GM18507 (cell line): ENCODE measurements at regions not wholly inside any gene's neighbourhood (a gene's known extent, or its start where the extent isn't known, plus 50 kb on each side); places are given as distances from the start of the nearest gene placed in this dataset.

Experiments
- DNase-seq: peaks from one replicate; pipeline ENCODE4 v3.0.0; 2011; ENCODE audit warnings: low read depth; ENCODE audit not compliant: insufficient read length; ENCODE audit errors: extremely low spot score
- FAIRE-seq: peaks from 2 replicates; lab custom pipeline; 2011; peaks lifted over from hg19 to GRCh38; lab: Jason Lieb, UNC

DNA sequence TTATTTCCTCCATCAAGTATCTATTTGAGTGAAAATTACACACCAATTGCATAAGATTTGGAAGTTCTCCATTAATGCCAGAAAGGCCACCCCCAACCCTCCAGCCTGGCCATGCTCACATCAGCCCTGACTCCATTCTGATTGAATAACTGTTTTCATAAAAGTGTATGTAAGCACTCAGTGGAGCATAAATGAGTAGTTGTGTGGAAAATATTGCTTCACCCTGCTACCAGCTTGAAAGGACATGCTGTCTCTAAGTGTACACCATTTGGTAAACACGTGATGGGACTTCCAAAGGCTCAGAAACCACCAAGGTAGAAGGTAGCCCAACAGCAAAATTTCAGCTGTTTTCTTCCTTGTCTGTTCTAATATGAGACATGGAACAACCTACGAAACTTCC is 393.8 kb downstream of the ZNF385D start:
- no peak for FAIRE-seq

DNA sequence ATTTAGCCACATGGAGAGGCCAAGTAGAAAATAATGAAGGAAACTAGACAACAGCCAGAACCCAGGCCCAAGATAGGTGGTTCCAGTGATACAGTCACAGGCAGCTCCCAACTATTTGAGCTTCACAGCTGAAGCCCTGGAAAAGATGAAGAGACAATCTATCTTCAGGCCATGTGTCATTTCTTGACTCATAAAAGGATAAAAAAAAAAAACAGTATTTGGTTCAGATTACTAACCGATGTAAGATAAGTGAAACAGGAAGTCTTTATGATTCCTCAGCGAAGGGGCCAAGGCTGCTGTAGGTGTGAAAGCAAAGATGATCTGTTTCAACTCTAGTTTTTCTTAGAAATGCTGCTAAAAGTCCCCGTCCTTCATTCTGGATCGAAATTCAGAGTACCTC is 394.6 kb downstream of the ZNF385D start:
- FAIRE-seq (no peak), DNase-seq (no peak)

More for the DNA sequence above, 393.8 kb downstream of the ZNF385D start:
- DNase-seq, result no peak

DNA sequence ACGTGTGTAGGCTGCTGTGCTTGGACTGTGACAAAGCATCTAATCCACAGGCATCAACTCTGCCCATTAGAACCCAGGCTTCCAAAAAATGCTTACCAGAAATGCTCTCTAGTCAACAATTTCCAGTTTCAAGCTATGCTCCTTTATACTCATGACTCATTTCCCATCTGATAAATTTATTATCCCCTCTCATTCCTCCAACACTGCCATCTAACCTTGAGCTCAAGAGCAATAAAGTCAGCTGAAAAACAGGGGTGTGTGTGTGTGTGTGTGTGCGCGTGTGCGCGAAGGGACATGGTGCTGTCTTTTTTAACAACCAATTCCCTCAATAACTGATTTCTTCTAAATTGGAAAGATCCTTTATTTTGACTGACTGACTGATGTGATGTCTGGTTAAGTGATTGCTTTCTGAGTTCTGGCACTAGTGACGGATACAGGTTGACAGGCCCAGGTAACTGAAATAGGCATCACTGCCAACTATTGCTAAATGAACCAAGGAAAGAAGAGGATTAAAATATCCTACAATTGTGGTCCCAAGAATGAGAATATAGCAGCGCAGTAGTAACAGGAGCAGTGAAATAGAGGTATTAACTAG is 405.5 kb downstream of the ZNF385D start:
- FAIRE-seq (no peak), DNase-seq (no peak)

DNA sequence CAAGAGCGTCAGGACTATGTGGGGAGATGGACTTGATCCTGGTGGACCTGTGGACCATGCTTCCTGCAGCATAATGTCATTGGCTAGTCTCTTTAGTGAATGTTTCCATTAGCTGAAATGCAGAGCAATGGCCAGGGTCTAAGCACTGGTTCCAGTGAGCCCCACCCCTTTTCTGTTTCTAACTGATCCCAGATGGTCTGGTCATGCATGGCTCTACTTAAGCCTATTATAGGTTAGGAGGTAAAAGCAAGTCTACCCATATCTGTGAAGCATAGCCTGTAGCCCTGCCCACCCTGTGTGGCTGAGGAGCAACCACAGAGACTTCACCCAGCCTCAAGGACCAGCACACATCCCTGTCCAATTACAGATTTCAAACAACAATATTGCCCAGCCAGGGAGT is 419.2 kb downstream of the ZNF385D start:
- DNase-seq (no peak), FAIRE-seq (no peak)

DNA sequence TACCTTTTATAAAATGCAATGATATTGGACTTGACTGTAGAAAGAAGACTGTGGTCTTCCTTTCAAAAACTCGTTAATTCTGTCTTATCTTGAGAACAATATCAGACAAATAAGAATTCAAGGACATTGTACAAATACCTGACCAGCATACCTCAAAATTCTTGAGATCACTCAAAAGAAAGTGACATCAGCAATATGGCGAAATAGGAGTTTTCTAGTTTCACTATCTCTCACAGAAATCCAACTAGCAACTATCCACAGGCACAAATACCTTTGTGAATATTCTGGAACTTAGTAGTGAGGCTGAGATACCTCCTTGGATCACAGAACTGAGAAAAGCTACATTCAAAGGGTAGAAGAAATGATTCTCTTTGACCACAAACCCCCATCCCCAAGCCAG is 419.7 kb downstream of the ZNF385D start:
- FAIRE-seq, result no peak

DNA sequence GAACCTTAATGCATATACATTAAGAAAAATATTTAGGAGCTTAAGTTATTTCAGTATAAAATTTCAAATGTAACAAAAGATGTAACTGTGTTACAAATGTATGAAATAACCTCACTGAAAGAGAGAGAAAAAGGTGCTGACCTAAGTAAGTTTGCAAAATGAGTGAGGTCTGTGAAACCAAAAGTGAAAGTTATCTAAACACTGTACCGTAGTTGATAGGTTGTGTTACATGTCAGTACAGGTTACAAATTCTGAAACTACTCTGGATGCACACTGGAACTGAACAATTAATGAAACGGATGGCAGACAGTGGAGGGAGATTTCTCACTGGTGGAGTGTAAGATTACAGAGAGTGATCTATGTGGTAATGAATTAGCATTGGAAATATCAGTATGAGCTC is 420.7 kb downstream of the ZNF385D start:
- FAIRE-seq (no peak), DNase-seq (no peak)

More for the DNA sequence above, 419.7 kb downstream of the ZNF385D start:
- DNase-seq, result no peak

DNA sequence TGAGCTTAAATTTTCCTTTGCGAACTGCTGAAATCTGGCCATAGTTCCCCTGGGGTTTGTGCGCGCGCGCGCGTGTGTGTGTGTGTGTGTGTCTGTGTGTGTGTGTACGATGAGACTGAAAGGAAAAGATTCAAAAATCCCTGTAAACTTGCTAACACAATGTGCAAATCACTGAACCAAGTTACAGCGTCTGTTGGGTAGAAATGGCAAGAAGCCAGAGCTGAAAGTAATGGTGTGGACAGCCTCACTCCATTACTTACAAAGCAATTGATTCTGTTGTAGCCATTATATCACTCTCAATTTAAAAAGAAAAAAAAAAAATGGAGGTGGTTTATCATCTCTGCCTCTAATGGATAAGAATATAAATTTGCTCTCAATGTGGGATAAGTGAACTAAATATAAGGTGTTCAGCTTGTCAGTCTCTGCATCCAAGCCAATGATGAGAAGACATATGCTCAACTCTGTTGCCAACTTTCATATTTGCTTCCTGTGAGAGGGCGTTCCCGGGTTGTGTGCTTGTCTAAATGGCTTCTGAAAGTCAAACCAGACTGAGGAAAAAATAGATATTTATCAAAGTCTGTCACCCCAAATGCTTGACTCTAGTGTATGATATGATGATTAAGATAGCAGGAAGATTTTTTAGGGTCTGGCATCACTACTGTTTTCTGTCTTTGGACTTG is 422.2 kb downstream of the ZNF385D start:
- DNase-seq, result no peak
- no peak for FAIRE-seq

DNA sequence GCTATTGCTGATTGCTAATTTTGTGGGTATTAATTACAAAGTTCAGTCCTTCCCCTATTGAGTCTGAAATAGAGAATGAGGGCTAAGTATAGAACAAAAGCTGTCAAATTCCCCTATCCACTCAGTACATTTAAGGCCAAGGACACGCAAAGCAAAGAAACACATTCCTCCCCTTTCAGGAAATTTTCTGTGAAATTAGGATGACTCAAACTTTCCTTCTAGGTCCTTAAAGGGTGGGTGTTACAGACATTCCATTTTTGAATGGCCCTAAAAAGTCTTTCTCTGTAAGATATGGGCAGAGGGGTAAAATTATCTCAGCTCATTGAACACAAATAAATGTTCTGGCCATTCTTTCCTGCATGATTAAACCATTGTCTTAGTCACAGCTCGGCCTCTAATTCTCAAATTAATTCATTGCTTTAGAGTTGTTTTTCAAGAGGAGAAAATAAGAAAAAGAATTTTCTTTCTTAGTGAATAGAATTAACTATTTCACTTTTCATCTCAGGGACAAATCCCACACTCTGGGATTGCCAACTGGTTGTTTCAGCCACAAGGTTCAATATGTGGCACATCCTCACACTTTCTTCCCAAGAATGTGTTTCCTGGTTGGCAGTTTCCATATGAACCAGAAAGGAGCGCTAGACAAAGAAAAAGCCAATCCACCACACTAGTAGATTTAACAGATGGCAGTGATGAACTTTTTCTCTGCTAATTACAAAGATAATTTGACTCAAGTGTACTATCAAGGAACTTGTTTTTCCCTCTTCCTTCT is 424.1 kb downstream of the ZNF385D start:
- DNase-seq, result no peak
- FAIRE-seq, result no peak

DNA sequence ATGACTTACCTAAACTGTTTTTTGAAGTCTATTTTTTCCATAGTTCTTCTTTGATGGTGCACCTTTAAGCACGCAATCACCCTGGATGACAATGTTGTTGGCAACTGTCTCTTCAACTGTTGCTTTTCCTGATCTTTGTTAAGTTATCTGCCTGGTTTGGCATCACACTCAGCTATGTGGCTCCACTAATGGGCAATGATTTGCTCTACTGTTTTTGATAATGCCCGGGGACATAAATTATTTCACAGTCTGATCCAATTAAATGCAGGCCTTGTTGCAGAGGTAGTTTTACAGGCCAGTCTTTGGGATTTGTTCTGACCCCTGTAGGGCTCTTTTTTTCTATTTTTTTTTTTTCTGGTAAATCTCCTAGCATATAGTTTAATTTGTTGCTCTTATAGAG is 436.3 kb downstream of the ZNF385D start:
- FAIRE-seq, result no peak
- DNase-seq, result no peak

DNA sequence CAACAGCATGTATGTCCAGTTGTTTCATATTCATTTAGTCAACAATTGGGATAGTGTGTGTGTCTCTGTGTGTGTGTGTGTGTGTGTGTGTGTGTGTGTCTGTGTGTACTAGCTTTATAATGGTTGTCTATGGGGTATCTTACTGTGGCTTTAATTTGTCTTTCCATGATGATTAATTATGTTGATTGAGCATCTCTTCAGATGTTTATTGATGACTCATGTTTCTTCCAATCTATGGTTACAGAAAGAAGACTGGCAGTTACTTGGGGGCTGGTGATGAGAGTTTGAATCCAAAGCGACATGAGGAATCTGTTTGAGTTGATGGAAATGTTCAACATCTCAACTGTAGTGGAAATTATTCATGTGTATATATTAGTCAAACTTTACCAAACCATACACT is 440.1 kb downstream of the ZNF385D start:
- no peak for DNase-seq
- no peak for FAIRE-seq

DNA sequence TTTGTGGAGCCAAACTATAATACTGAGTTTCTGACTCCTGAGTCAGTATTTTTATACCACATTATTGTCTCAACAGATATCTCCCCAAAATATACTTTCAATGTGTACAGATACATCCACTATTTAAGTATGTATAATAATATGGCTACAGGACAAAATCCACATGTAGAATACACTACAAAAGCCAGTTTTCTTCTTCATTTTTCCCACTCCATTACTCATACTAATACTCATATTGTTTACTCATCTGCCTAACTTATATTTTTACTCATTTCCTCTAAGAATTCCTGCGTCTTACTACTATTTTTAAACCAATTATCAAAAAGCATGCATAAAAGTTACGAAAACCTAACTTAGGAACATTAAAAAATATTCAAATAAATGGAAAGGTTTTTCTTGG is 440.8 kb downstream of the ZNF385D start:
- FAIRE-seq, result no peak
- DNase-seq, result no peak

DNA sequence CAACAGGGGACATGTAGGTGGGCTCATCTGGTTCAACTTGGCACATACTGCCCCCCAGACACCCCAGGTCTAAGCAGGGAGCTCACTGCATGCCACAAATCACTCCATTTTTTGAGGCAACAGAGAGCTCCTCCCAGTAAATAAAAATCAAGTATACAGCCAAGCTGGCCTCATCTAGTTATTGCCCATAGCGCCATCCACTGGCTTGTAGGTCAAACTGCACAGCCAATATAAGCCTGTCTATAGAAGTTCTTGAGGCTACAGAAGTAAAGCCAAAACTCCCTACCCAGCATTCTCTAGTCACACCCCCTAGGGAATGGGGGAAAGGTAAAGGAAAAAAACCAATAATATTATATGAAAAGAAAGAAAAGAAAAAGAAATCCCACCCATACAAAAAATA is 453.7 kb downstream of the ZNF385D start:
- FAIRE-seq (no peak), DNase-seq (no peak)

DNA sequence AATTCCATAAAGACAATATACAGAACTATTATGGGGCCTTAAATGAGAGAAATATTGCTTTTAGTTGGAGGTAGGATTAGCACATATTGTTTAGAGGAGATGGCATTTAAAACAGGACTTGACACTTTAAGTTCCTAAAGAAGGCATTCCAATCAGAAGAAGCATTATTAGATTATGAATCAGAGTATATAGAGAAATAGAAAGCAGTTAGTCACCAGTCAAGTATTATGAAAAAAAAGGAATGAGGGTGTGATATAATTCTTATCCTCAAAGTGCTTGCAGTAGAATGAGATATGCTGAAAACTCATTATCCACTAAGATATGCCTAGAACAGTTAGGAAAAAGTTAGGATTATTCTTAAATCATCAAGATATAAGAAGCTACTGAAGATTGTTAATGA is 456.2 kb downstream of the ZNF385D start:
- DNase-seq (no peak), FAIRE-seq (no peak)

DNA sequence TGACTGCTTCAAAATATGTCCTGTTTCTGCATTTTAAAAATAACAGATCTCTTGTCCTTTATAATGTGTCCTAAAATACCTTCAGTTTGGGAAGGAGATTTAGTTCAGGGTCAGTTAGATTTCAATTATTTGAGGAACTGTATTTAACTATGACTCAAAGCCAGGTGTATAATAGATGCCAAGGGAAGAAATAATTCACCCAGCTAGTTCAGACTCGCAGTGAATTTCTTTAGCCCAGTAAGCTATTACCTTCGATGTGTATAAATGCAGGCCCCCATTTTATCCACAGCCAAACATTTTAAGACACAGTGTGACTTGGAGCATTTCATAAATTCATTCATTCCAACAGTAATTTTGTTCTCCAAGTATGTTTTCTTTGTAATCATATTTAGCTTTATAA is 458.0 kb downstream of the ZNF385D start:
- DNase-seq, result no peak

DNA sequence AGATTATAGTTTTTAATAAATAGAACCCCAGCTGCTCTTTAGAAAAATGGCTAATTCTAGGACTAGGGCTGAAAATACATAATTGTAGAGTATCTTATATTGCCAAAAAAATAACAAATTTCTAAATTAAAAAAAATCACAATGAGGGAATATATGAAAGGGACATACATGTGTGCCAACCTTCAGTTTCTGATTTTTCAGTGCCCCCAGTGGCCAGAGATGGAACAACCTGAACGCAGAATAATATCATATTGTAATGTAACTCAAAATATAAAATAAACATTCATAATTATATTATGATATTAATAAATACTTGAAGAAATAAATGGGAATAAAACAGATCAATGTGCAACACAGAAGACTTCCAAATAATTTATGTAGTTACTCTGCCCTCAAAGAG is 460.5 kb downstream of the ZNF385D start:
- FAIRE-seq (no peak), DNase-seq (no peak)

More for the DNA sequence above, 458.0 kb downstream of the ZNF385D start:
- no peak for FAIRE-seq

DNA sequence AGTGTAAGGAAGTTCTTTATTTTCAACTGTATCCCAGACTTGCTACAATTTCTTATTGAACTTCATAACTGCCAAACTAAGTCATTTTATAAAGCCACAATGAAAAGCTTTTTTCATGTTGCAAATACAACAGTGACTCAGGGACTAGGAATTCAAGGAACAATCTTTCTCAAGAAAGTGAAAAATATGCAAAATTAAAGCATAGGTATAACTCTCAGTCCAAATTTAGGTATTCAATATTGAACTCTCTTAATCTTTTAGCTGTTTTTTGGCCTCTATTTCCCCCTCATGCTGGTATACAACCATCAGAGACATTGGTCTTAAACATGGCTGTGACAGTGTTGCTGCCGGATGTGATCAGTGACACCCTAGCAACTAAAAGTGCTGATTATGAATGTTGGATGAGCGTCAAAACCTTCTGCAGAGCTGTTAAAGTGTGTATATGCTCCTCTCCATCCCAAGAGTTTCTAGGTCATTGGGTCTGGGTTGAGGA is 476.9 kb downstream of the ZNF385D start:
- no peak for FAIRE-seq
- DNase-seq, result no peak

DNA sequence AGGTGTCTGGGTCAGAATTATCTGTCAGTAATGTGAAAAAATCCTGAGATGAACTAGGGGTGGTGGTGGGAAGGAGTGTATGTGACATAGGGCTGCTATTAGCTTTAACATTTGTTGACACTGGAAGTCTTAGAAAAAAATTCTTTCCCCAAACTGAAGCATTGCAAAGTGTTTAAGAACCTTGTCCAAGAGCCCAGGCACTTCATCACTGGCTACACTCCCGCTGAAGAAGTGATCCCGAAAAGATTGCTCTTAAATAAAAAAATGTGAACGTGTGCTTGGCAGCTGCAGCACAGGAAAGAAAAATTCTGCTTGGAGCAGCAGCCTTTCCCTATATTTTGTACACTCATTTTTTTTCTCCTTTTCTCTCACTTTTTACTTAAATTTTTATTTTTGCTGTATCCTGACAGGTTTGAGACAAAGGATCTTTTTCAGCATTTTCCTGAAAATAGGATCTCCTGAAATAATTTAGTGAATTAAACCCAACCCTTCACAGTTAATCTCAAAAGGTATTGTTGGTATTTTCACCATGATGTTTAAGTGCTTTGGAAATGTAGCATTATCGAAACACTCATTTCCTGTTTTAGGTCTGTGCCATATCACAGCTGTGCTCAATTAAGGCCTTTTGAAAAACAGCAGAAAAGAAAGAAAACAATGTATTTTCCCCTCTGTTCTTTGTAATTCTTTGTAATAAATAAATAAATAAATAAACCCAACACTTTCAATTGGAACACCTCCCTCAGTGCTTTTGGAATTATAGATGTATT is 477.6 kb downstream of the ZNF385D start:
- FAIRE-seq (no peak), DNase-seq (no peak)

DNA sequence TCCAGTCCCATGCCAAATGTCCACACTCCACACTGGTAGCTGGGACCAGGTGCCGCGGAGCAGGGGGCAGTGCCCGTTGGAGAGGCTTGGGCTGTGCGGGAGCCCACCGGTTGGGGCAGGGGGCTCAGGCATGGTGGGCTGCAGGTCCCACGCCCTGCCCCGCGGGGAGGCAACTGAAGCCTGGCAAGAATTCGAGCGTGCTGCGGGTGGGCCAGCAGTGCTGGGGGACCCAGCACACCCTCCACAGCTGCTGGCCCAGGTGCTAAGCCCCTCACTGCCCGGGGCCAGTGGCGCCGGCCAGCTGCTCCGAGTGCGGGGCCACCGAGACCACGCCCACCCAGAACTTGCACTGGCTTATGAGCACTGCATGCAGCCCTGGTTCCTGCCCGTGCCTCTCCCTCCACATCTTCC is 479.4 kb downstream of the ZNF385D start:
- no peak for FAIRE-seq
- DNase-seq, result no peak

DNA sequence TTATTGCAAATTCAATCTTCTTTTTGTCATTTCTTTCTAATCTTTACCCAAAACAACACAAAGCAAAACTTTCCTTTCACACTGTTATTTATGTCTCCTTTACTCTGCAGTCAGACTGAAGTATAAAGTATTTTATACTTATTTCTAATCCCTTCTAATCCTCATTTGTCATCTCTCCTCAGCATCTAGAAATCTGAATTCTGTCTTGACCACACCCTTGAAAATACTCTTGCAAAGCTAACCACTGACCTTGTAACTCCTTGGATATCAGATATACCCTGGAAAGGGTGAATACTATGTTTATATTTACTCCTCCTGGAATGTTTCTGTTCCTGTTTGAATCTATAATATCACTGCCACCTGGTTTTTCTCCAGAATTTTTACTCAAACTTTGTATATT is 481.1 kb downstream of the ZNF385D start:
- DNase-seq, result no peak
- no peak for FAIRE-seq

DNA sequence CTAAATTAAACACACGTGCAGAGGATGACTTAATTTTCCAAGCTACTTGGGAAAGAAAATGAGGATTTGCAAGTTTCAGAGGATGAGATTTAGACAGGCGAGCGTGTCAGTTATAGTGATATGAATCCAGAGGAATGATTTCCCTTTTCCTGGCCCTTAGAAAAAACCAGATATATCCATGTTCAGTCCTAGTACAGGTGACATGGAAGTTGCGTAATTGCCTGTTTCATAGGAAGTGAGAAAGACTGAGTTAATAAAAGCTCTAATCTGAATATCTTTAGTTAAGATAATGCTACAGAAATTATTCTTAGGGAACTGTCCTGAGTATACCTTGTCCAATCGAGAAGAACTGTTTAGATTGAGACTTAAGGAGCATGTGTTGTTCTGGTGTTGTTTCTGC is 490.5 kb downstream of the ZNF385D start:
- DNase-seq, result no peak
- FAIRE-seq, result no peak
